SW480 (cell line): ENCODE measurements at regions not wholly inside any gene's neighbourhood (a gene's known extent, or its start where the extent isn't known, plus 50 kb on each side); places are given as distances from the start of the nearest gene placed in this dataset.

Experiments used
- DNase-seq: peaks from one replicate; pipeline ENCODE4 v3.0.0-alpha.2; 2016; ENCODE audit warnings: low spot score

- no peak for DNase-seq
These were observed 168.1 kb upstream of the DMRT1 start for GRCh38 chr9:673264-673965.

GRCh38 chr9:673966-674526 is 167.5 kb upstream of the DMRT1 start:
- no peak for DNase-seq

GRCh38 chr9:675697-676370 is 165.7 kb upstream of the DMRT1 start:
- DNase-seq = no peak

- no peak for DNase-seq
These were observed 164.6 kb upstream of the DMRT1 start for GRCh38 chr9:676780-677438.

GRCh38 chr9:677461-678097 is 163.9 kb upstream of the DMRT1 start:
- DNase-seq = peak; percentile 29

- DNase-seq = no peak
These were observed 162.6 kb upstream of the DMRT1 start for GRCh38 chr9:678897-679296.

- no peak for DNase-seq
These were observed 162.0 kb upstream of the DMRT1 start for GRCh38 chr9:679462-679861.

GRCh38 chr9:680106-680505 is 161.4 kb upstream of the DMRT1 start:
- DNase-seq = no peak

GRCh38 chr9:682633-683508 is 158.6 kb upstream of the DMRT1 start:
- DNase-seq = no peak

GRCh38 chr9:683509-684021 is 157.9 kb upstream of the DMRT1 start:
- no peak for DNase-seq

GRCh38 chr9:684054-684890 is 157.2 kb upstream of the DMRT1 start:
- no peak for DNase-seq

- no peak for DNase-seq
These were observed 156.6 kb upstream of the DMRT1 start for GRCh38 chr9:684941-685340.

GRCh38 chr9:686321-686813 is 155.1 kb upstream of the DMRT1 start:
- DNase-seq = no peak

GRCh38 chr9:687034-687785 is 154.3 kb upstream of the DMRT1 start:
- no peak for DNase-seq

- no peak for DNase-seq
These were observed 153.5 kb upstream of the DMRT1 start for GRCh38 chr9:687994-688393.

- DNase-seq = no peak
These were observed 150.9 kb upstream of the DMRT1 start for GRCh38 chr9:690517-691111.

- DNase-seq = no peak
These were observed 149.6 kb upstream of the DMRT1 start for GRCh38 chr9:691825-692400.

- no peak for DNase-seq
These were observed 148.8 kb upstream of the DMRT1 start for GRCh38 chr9:692636-693129.
